K562 (cell line): ENCODE measurements at regions not wholly inside any gene's neighbourhood (a gene's known extent, or its start where the extent isn't known, plus 50 kb on each side); places are given as distances from the start of the nearest gene placed in this dataset.

Experiments used
- ATAC-seq: fragments of 200-7000 bp; cut with Tn5 transposase; 3 replicates; pipeline ENCODE4 v1.9.1; 2020; ENCODE audit warnings: moderate library complexity
- BruUV-seq: library from RNA; stranded (reverse); fragments of 400-500 nt; replicated peaks from 2 replicates; lab custom pipeline; 2021; lab: Mats Ljungman, UMichigan
- CTCF ChIA-PET: fragments of 300-600 bp; formaldehyde crosslinking; extraction: SDS; loops from one replicate; lab custom pipeline; 2021; ENCODE audit warnings: low intra/inter-chr PET ratio; lab: Yijun Ruan, JAX
- POLR2A ChIA-PET: fragments of 300-600, 350-650 bp; sonication (Branson Sonifier 250); formaldehyde crosslinking; extraction: SDS; loops from one replicate; lab custom pipeline; 2021; ENCODE audit warnings: antibody characterized with exemption, inconsistent platforms; lab: Yijun Ruan, JAX
- DNase-seq, 4 experiments: peaks; one replicate each; pipeline versions ENCODE4 v3.0.0 to v3.0.0-alpha.2; 2011 to 2018; ENCODE audit warnings: low spot score in 3 of 4, mixed read lengths in 3 of 4; ENCODE audit errors: extremely low read depth in 1 of 4
- FAIRE-seq: peaks from 2 replicates; lab custom pipeline; 2011; peaks lifted over from hg19 to GRCh38; lab: Jason Lieb, UNC
- H2AFZ ChIP-seq: 2 replicates; pipeline ENCODE4 v1.6.0; 2011; ENCODE audit warnings: low read depth, low read length, control low read depth, inconsistent platforms
- H3K27ac ChIP-seq: fragments of 200-600 bp; 3 replicates; pipeline ENCODE4 v1.8.0; 2011; ENCODE audit warnings: low read depth, mild to moderate bottlenecking, control low read depth, inconsistent platforms, low read length, moderate library complexity, mixed read lengths; ENCODE audit errors: extremely low read depth
- H3K27me3 ChIP-seq, 2 experiments: fragments of 300-600 bp in 1 of 2; 2 replicates in 1 of 2; 3 replicates in 1 of 2; pipeline versions ENCODE4 v1.6.0 to v1.8.0; 2011; ENCODE audit warnings: inconsistent platforms in 2 of 2, low read length in 2 of 2, mild to moderate bottlenecking in 1 of 2, mixed read lengths in 1 of 2, moderate library complexity in 1 of 2; ENCODE audit not compliant: control insufficient read depth in 2 of 2, insufficient read depth in 2 of 2
- H3K36me3 ChIP-seq: fragments of 300-600 bp; 3 replicates; pipeline ENCODE4 v1.8.0; 2011; ENCODE audit warnings: mild to moderate bottlenecking, low read length, inconsistent platforms; ENCODE audit not compliant: control insufficient read depth, insufficient read depth
- H3K4me1 ChIP-seq, 2 experiments: fragments of 200-600 bp in 1 of 2; replicated peaks in 1 of 2; 2 replicates in 1 of 2; 3 replicates in 1 of 2; pipeline versions ENCODE4 v1.5.1 to v1.8.0; 2011; ENCODE audit warnings: inconsistent platforms in 2 of 2, low read length in 2 of 2, mild to moderate bottlenecking in 1 of 2, mixed read lengths in 1 of 2, moderate library complexity in 1 of 2; ENCODE audit not compliant: control insufficient read depth in 2 of 2, insufficient read depth in 2 of 2
- H3K4me2 ChIP-seq: 2 replicates; pipeline ENCODE4 v1.6.1; 2011; ENCODE audit warnings: low read length, control low read depth, inconsistent platforms, mixed read lengths; ENCODE audit not compliant: insufficient read depth
- H3K4me3 ChIP-seq: fragments of 200-600 bp; sonication (generic), shearing (Covaris generic); 2 replicates; pipeline ENCODE4 v1.5.1; 2016; ENCODE audit warnings: control low read depth, inconsistent platforms
- H3K79me2 ChIP-seq: fragments of 200-600 bp; 3 replicates; pipeline ENCODE4 v1.8.0; 2011; ENCODE audit warnings: low read length, inconsistent platforms; ENCODE audit not compliant: control insufficient read depth, insufficient read depth
- H3K9ac ChIP-seq, 2 experiments: 2 replicates each; pipeline versions ENCODE4 v1.6.0 to v1.6.1; 2011; ENCODE audit warnings: low read depth in 2 of 2, low read length in 2 of 2, control low read depth in 1 of 2, inconsistent platforms in 1 of 2, mild to moderate bottlenecking in 1 of 2, mixed read lengths in 1 of 2; ENCODE audit not compliant: insufficient read depth in 1 of 2
- H3K9me1 ChIP-seq: one replicate; pipeline ENCODE4 v1.6.0; 2011; ENCODE audit warnings: inconsistent platforms, mild to moderate bottlenecking, low read length, moderate library complexity; ENCODE audit not compliant: control insufficient read depth, insufficient read depth
- H3K9me3 ChIP-seq: replicated peaks from 2 replicates; pipeline ENCODE4 v1.5.1; 2011; ENCODE audit warnings: low read depth, low read length, inconsistent platforms; ENCODE audit not compliant: control insufficient read depth, insufficient read depth
- H4K20me1 ChIP-seq: replicated peaks from 2 replicates; pipeline ENCODE4 v1.6.1; 2011; ENCODE audit warnings: low read length, inconsistent platforms, mixed read lengths; ENCODE audit not compliant: control insufficient read depth, insufficient read depth
- BACH1 ChIP-seq: fragments of 200-800 bp; sonication (Bioruptor generic); IDR thresholded peaks from 2 replicates; pipeline ENCODE4 v1.6.1; 2016; ENCODE audit warnings: missing genetic modification characterization, missing compliant biosample characterization
- CREBBP ChIP-seq: IDR thresholded peaks from one replicate; pipeline ENCODE4 v1.6.1; 2012; ENCODE audit warnings: low read depth, mild to moderate bottlenecking, control low read depth, inconsistent platforms, low read length
- ETV5 ChIP-seq: sonication (generic); formaldehyde crosslinking; IDR thresholded peaks from 2 replicates; pipeline ENCODE4 v1.4.0; 2020; ENCODE audit warnings: low read depth, mild to moderate bottlenecking, missing genetic modification reagents
- FOXA3 ChIP-seq, 2 experiments: fragments of 450-650 bp in 1 of 2; sonication (generic) in 1 of 2; formaldehyde crosslinking; IDR thresholded peaks in 1 of 2; conservative IDR thresholded peaks in 1 of 2; 2 replicates each; pipeline versions ENCODE4 v1.4.0 to v1.8.0; 2020 to 2022; ENCODE audit warnings: mild to moderate bottlenecking in 2 of 2, missing genetic modification reagents in 1 of 2
- HDAC6 ChIP-seq: IDR thresholded peaks from 2 replicates; pipeline ENCODE4 v1.6.1; 2012; ENCODE audit warnings: low read depth, mild to moderate bottlenecking, control low read depth, inconsistent platforms, low read length, moderate library complexity
- HDGF ChIP-seq: fragments of 450-650 bp; IDR thresholded peaks from 2 replicates; pipeline ENCODE4 v1.6.1; 2016
- KAT8 ChIP-seq: fragments of 450-650 bp; IDR thresholded peaks from 2 replicates; pipeline ENCODE4 v1.6.1; 2016; ENCODE audit warnings: low read depth, mild to moderate bottlenecking
- KLF16 ChIP-seq: IDR thresholded peaks from 2 replicates; pipeline ENCODE4 v1.6.1; 2016; ENCODE audit warnings: antibody characterized with exemption
- RCOR1 ChIP-seq, 2 experiments: IDR thresholded peaks; 2 replicates each; pipeline ENCODE4 v1.6.1; 2012; ENCODE audit warnings: low read depth in 2 of 2, low read length in 2 of 2, borderline replicate concordance in 1 of 2, improper control_type of control experiment in 1 of 2
- SAFB2 ChIP-seq: fragments of 200-400 bp; formaldehyde crosslinking; IDR thresholded peaks from 2 replicates; pipeline ENCODE4 v1.6.1; 2018; ENCODE audit warnings: borderline replicate concordance, low read length, low read depth, moderate library complexity; ENCODE audit not compliant: severe bottlenecking
- SOX6 ChIP-seq: fragments of 450-650 bp; IDR thresholded peaks from 2 replicates; pipeline ENCODE4 v1.6.1; 2014; ENCODE audit warnings: mild to moderate bottlenecking
- TCF7L2 ChIP-seq: fragments of 150-350 bp; IDR thresholded peaks from 2 replicates; pipeline ENCODE4 v1.6.1; 2016; ENCODE audit warnings: low read depth, mild to moderate bottlenecking, low read length, moderate library complexity
- ZFP1 ChIP-seq: fragments of 450-650 bp; formaldehyde crosslinking; IDR thresholded peaks from 2 replicates; pipeline ENCODE4 v1.4.0; 2020; ENCODE audit warnings: mild to moderate bottlenecking, mixed read lengths
- ZNF217 ChIP-seq: sonication (generic); formaldehyde crosslinking; IDR thresholded peaks from 2 replicates; pipeline ENCODE4 v1.8.0; 2022; ENCODE audit warnings: mild to moderate bottlenecking, missing genetic modification reagents
- ZNF274 ChIP-seq: IDR thresholded peaks from 2 replicates; pipeline ENCODE4 v1.6.1; 2011; ENCODE audit warnings: low read depth, mild to moderate bottlenecking, low read length, moderate library complexity, borderline replicate concordance
- ZNF57 ChIP-seq: fragments of 450-650 bp; formaldehyde crosslinking; IDR thresholded peaks from 2 replicates; pipeline ENCODE4 v1.4.0; 2020; ENCODE audit warnings: mild to moderate bottlenecking, moderate library complexity
- WGBS: fragments of 100-300 bp; shearing (Covaris generic); methylation state at CpG from one replicate; pipeline ENCODE4 v1.1.6; 2016; ENCODE audit warnings: low coverage, mixed read lengths; ENCODE audit not compliant: insufficient coverage; ENCODE audit errors: missing lambda C conversion rate; 5-methylcytosine and 5-hydroxymethylcytosine counted together
- in situ Hi-C: fragments of 300-500 bp; cut with MboI; formaldehyde crosslinking; loops from 4 replicates; pipeline ENCODE4 v1.15.0; 2018; ENCODE audit warnings: inconsistent platforms, mixed read lengths
- intact Hi-C: fragments of 100-400 bp; cut with micrococcal nuclease; formaldehyde crosslinking; loops from 2 replicates; pipeline ENCODE4 v1.14.2; 2022
- TF ChIP-seq, protein P1 (sequence below): fragments of 450-650 bp; IDR thresholded peaks from 2 replicates; pipeline ENCODE4 v1.6.1; 2018; ENCODE audit not compliant: partially characterized antibody
- TF ChIP-seq, protein P2 (sequence below): conservative IDR thresholded peaks from 2 replicates; pipeline ENCODE4 v1.6.1; 2011; ENCODE audit warnings: low read depth, mild to moderate bottlenecking, low read length; ENCODE audit not compliant: control insufficient read depth
- TF ChIP-seq, protein P3 (sequence below): fragments of 250-450 bp; sonication (Bioruptor Pico); IDR thresholded peaks from 2 replicates; pipeline ENCODE4 v1.8.0; 2021; ENCODE audit warnings: moderate library complexity, mild to moderate bottlenecking, inconsistent platforms

DNA sequence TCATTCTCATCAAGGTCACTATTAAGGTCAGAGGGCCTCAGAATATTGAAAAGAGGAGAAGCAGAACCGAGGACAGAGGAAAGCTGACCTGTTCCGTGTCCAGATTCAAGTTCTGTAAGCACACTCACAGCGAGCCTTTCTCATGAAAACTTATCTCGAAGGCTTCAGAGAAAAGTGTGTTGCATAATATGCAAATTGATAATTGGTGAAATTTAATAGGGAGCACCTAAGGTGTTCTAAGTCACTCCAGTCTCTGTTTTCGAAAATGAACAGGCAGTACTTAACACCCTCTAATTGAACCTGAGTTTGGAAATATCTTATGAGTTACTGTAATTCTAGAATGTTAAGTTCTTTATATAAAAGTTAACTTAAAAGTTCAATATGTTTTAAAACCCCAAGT, 181.2 kb upstream of the PDE10A start:
- no peaks in the 10 kb centered on the region for H3K4me1 ChIP-seq
- no peaks in the 10 kb centered on the region for H3K79me2 ChIP-seq
- H2AFZ ChIP-seq: no peak overlapping the region
- H3K36me3 ChIP-seq: no peaks in the 10 kb centered on the region
- BruUV-seq: no TSS peak
- DNase-seq: no peak
- 1% methylated on average over 5 of the region's 5 CpGs for whole genome bisulfite sequencing
- CTCF ChIA-PET: no interaction called here
- POLR2A ChIA-PET: no interaction called here
- no peaks in the 10 kb centered on the region for H3K9me3 ChIP-seq
- no peak overlapping the region for H3K4me2 ChIP-seq
- H4K20me1 ChIP-seq: no peaks in the 10 kb centered on the region
- intact Hi-C loops: no loop called here
- H3K9me1 ChIP-seq: no peaks in the 10 kb centered on the region
- no peak overlapping the region for H3K4me3 ChIP-seq
- FAIRE-seq: no peak
- in situ Hi-C loops: no loop called here
- H3K27ac ChIP-seq: no peak overlapping the region
- ATAC-seq: no peak
- H3K9ac ChIP-seq: no peak overlapping the region
- H3K27me3 ChIP-seq: peaks cover 13 to 40% of the 10 kb centered on the region in 2 experiments; a peak in 4 of 5 replicates
- TF ChIP-seq FOXA3 (CRISPR knock-in tag; conservative IDR thresholded peaks at IDR 0.05 in 1 of 2, IDR thresholded peaks at IDR 0.05 in 1 of 2): no peak
- no peak for TF ChIP-seq KLF16
- no peak for TF ChIP-seq ZFP1
- TF ChIP-seq HDAC6: no peak
- no peak for TF ChIP-seq ZNF217 (CRISPR knock-in tag)
- no peak for TF ChIP-seq SOX6
- TF ChIP-seq, protein P1, sequence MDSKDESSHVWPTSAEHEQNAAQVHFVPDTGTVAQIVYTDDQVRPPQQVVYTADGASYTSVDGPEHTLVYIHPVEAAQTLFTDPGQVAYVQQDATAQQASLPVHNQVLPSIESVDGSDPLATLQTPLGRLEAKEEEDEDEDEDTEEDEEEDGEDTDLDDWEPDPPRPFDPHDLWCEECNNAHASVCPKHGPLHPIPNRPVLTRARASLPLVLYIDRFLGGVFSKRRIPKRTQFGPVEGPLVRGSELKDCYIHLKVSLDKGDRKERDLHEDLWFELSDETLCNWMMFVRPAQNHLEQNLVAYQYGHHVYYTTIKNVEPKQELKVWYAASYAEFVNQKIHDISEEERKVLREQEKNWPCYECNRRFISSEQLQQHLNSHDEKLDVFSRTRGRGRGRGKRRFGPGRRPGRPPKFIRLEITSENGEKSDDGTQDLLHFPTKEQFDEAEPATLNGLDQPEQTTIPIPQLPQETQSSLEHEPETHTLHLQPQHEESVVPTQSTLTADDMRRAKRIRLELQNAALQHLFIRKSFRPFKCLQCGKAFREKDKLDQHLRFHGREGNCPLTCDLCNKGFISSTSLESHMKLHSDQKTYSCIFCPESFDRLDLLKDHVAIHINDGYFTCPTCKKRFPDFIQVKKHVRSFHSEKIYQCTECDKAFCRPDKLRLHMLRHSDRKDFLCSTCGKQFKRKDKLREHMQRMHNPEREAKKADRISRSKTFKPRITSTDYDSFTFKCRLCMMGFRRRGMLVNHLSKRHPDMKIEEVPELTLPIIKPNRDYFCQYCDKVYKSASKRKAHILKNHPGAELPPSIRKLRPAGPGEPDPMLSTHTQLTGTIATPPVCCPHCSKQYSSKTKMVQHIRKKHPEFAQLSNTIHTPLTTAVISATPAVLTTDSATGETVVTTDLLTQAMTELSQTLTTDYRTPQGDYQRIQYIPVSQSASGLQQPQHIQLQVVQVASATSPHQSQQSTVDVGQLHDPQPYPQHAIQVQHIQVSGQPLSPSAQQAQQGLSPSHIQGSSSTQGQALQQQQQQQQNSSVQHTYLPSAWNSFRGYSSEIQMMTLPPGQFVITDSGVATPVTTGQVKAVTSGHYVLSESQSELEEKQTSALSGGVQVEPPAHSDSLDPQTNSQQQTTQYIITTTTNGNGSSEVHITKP: no peak
- no peak for TF ChIP-seq TCF7L2
- TF ChIP-seq, protein P2, sequence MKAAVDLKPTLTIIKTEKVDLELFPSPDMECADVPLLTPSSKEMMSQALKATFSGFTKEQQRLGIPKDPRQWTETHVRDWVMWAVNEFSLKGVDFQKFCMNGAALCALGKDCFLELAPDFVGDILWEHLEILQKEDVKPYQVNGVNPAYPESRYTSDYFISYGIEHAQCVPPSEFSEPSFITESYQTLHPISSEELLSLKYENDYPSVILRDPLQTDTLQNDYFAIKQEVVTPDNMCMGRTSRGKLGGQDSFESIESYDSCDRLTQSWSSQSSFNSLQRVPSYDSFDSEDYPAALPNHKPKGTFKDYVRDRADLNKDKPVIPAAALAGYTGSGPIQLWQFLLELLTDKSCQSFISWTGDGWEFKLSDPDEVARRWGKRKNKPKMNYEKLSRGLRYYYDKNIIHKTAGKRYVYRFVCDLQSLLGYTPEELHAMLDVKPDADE: no peak
- TF ChIP-seq, protein P3, sequence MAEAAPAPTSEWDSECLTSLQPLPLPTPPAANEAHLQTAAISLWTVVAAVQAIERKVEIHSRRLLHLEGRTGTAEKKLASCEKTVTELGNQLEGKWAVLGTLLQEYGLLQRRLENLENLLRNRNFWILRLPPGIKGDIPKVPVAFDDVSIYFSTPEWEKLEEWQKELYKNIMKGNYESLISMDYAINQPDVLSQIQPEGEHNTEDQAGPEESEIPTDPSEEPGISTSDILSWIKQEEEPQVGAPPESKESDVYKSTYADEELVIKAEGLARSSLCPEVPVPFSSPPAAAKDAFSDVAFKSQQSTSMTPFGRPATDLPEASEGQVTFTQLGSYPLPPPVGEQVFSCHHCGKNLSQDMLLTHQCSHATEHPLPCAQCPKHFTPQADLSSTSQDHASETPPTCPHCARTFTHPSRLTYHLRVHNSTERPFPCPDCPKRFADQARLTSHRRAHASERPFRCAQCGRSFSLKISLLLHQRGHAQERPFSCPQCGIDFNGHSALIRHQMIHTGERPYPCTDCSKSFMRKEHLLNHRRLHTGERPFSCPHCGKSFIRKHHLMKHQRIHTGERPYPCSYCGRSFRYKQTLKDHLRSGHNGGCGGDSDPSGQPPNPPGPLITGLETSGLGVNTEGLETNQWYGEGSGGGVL: no peak
- no peak for TF ChIP-seq HDGF
- no peak for TF ChIP-seq SAFB2
- no peak for TF ChIP-seq ETV5 (CRISPR knock-in tag)
- TF ChIP-seq BACH1: no peak
- TF ChIP-seq ZNF274: no peak
- no peak for TF ChIP-seq ZNF57
- TF ChIP-seq RCOR1 (IDR thresholded peaks at IDR 0.05; ENCODE audit: borderline replicate concordance in 1 of 2, low read depth in 2 of 2, low read length in 2 of 2): no peak
- no peak for TF ChIP-seq KAT8
- TF ChIP-seq CREBBP: no peak
